HS-5 (cell line): ENCODE measurements at regions not wholly inside any gene's neighbourhood (a gene's known extent, or its start where the extent isn't known, plus 50 kb on each side); places are given as distances from the start of the nearest gene placed in this dataset.
"Not testable (repeated sequence)": the region's sequence is repeated elsewhere in the genome, so short reads cannot be mapped to it uniquely, and the experiment has no call there.

Experiments
- DNase-seq: peaks from one replicate; pipeline ENCODE4 v3.0.0-alpha.2; 2012; ENCODE audit warnings: low read depth

DNA sequence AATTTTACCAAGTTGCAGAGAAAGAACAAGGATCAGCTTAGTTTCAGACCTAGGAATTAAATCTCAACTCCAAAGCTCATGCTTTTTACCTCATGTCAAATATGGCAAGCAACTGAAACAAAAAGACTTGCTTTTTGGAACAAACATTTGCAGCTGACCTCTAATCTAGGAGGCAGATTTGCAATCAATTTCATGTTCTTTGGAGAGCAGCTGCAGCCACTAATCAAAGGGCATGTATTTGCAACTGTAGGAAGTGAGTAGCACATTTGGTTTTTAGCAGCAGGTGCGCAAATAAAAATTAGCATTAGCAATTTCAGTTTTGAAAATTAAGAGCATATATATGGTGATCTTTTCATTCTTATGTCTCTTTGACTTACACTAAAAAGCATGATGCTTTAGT is 459.3 kb upstream of the SLC10A2 start:
- DNase-seq = no peak

- DNase-seq = no peak
These were observed 457.6 kb upstream of the SLC10A2 start for GRCh38 chr13:103523858-103524257.

- DNase-seq = no peak
These were observed 455.3 kb upstream of the SLC10A2 start for GRCh38 chr13:103521532-103521931.

DNA sequence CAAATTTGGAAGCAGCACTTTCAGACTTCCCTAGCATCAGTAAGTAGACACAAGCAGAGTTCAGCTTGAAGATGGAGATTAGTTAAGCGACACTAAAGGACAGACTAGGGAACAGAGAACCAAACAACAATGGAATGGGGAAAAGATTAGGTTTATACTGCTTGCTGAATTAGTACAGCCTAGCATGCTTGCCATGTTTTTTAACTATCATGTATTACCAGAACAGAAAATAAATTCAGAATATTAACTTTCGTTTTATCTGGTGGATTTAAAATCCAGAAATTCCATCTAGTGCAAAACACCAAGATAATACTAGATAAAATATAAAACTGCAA is 451.5 kb upstream of the SLC10A2 start:
- no peak for DNase-seq

DNA sequence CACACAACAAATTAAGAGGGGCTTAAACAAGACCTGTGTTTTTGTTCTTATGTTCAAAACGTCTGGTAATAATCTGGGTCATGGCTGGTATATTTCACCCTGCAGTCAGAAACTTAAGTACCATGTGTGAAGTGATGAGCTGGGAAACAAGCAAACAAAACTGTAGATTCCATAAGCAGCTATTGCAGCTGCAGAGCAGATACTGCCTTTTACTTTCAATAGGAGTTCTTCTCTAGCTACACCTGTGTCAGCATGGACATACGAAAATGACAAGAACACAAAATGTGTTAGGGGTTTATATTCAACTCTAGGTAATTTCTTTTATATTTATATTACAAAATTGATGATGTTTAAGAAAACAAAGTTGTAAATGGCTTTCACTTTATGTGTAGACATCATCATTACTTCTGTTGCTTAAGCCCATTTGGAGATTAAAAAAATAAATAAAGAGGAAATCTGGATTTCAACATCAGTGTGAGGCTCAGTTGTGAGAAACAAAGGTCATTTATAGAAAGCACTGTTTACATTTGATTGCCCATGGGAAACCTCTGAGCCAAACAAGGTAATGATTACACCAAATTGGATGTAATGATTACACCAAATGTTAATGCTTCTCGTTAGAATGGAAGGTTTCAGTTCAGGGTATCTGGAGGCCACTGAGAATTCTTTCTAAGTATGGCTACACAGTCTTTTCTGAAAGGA is 451.0 kb upstream of the SLC10A2 start:
- DNase-seq = no peak

GRCh38 chr13:103516015-103516795 is 450.0 kb upstream of the SLC10A2 start:
- DNase-seq = no peak

GRCh38 chr13:103515410-103515809 is 449.2 kb upstream of the SLC10A2 start:
- no peak for DNase-seq

GRCh38 chr13:103514619-103515018 is 448.4 kb upstream of the SLC10A2 start:
- no peak for DNase-seq

DNA sequence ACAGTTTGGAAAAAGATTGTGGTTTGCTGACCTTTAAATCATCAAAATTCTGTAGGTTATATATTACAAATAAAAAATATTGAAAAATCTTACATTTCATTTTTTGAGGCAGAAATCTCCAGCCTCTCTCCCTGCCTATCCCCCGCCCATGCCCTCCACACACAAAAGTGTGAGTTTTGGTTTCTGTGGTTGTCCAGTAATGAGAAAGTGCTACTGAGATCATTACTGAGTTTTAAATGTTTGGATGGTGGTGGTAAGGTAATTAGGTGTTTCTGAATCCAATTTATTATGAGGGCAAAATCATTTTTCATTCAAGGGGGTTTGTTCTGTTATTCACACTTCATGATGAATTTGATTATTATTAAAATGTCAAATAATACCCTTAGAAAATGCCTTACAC is 448.0 kb upstream of the SLC10A2 start:
- DNase-seq = no peak

DNA sequence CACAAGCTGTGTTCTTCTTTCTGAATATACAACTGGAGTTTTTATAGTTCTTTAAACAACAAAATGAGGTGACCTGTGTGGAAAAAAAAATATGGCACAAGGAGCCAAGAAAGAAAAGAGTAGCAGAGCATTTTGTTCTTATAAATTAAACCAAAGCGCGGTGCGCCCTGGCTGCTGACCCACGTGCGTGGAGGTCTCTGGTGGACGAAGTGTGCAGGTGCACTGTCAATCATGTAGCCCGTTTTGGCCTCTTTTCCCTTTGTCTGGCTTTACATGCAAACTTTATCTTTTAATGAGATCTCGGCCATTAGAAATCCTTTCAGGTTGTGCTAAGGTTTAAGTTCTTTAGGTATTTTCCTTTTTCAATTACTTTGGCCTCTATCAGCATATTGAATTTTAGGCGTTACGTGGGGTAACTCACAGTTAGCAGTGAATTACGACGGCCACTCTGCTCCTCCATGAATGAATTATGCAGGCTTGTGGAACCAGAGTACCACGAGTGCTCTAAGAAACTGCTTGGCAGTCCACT is 443.9 kb upstream of the SLC10A2 start:
- DNase-seq = no peak

- DNase-seq = no peak
These were observed 431.2 kb upstream of the SLC10A2 start for GRCh38 chr13:103497404-103497803.

- DNase-seq = no peak
These were observed 421.6 kb upstream of the SLC10A2 start for GRCh38 chr13:103487841-103488240.

GRCh38 chr13:103473081-103473480 is 406.9 kb upstream of the SLC10A2 start:
- no peak for DNase-seq

GRCh38 chr13:103471896-103472295 is 405.7 kb upstream of the SLC10A2 start:
- DNase-seq = no peak

DNA sequence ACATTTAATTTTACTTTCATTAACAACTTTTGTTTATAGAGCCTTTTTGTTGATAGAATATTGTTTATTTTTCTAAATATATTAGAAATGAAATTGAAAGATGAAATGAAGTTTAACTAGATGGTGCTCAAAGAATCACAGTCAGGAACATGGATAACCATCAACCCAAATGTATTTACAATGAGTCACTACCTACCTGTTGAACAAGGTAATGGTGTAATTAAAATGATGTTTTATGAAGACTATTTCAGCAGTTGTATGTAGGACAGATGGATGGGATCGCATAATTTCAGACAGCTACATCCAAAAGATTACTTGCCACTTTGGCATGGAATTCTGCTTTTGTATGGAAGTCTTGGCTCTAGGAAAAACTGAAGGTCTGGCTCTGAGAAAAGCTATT is 403.6 kb upstream of the SLC10A2 start:
- no peak for DNase-seq

DNA sequence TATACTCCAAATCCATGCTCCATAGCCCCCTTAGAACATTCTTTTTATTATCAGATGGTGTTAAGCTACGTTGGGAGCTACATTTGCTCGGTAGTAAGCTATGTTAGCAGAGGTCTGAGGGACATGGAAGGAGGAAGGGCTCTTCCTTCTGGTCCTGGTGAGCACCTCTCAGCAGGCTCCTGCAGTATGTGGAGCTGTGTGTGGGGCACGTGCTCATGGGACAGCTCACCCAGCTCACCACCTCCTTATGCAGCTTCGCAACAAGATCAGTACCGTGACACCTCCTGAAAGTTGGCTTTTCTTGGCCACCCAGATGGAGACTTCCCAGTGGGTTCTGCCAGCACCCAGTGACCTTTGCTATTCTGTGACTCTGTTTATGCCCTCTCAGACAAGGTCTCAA is 400.5 kb upstream of the SLC10A2 start:
- no peak for DNase-seq

DNA sequence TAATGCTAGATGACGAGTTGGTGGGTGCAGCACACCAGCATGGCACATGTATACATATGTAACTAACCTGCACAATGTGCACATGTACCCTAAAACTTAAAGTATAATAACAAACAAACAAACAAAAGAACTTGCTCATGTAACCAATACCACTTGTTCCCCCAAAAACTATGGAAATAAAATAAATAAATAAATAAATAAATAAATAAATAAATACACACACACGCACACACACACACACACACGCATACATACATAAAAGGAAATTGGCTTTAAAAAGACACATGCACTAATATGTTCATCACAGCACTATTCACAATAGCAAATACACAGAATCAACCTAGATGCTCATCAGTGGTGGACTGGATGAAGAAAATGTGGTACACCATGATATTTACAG is 394.0 kb upstream of the SLC10A2 start:
- not testable (repeated sequence) for DNase-seq

DNA sequence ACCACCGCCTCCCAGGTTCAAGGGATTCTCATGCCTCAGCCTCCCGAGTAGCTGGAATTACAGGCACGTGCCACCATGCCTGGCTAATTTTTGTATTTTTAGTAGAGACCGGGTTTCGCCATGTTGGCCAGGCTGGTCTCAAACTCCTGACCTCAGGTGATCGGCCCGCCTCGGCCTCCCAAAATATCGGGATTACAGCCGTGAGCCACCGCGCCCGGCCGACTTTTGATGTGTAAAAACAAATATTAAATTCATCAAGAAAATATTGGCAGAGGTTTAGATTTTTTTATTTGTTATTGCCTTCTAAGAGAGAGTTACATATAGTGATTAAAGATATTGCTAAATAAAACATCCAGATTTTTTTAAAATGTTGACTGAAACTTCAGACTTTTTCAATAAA is 390.8 kb upstream of the SLC10A2 start:
- not testable (repeated sequence) for DNase-seq

- no peak for DNase-seq
These were observed 385.4 kb upstream of the SLC10A2 start for GRCh38 chr13:103451656-103452055.

- DNase-seq = no peak
These were observed 377.4 kb upstream of the SLC10A2 start for GRCh38 chr13:103443604-103444003.

DNA sequence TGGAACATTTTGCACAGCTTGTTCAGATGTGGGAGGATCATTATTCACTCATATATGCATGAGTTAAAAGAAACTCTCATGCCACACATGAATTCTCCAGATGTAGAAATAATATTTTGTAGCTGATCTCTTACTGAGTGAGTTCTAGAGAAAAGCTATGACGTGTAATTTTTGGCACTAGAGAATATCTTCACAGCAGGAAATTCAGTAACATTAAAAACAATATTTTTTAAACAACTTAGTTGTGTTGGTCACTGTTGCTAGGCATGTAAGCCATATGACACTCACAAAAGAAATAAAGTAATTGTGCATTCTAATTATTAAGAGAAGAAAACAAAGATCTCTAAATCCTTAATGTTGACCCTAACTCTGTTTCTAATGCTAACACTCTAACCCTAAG is 371.4 kb upstream of the SLC10A2 start:
- no peak for DNase-seq

DNA sequence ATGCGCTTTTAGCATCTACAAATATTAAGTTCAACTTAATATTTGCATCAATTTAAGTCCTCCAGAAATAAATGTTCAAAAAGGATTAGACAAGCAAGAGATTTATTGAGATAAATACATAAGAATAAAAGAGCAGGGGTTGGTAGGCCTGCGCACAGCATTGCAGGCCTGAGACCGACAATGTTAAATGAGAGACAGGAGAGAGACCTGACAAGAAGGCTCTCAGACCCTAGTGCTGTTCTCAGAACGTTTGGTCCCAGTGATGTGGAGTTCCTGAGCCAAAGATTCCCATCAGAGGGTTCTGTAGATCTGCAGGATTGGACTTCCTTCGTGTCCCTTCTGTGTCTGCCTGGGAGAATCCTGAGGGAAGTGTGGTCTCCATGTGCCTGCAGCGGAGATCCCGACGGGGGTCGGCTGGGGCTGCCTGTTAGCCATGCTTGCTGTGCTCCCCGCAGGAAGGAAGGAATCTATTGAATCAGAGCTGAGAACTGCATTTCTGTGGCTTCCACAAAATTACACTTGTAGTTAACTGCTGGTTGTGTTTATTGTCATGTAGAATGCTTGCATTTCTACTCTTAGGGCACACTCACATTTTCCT is 369.9 kb upstream of the SLC10A2 start:
- no peak for DNase-seq

- no peak for DNase-seq
These were observed 365.6 kb upstream of the SLC10A2 start for GRCh38 chr13:103431856-103432255.
